ENCODE measurements at regions not wholly inside any gene's neighbourhood (a gene's known extent, or its start where the extent isn't known, plus 50 kb on each side); places are given as distances from the start of the nearest gene placed in this dataset.

DNA sequence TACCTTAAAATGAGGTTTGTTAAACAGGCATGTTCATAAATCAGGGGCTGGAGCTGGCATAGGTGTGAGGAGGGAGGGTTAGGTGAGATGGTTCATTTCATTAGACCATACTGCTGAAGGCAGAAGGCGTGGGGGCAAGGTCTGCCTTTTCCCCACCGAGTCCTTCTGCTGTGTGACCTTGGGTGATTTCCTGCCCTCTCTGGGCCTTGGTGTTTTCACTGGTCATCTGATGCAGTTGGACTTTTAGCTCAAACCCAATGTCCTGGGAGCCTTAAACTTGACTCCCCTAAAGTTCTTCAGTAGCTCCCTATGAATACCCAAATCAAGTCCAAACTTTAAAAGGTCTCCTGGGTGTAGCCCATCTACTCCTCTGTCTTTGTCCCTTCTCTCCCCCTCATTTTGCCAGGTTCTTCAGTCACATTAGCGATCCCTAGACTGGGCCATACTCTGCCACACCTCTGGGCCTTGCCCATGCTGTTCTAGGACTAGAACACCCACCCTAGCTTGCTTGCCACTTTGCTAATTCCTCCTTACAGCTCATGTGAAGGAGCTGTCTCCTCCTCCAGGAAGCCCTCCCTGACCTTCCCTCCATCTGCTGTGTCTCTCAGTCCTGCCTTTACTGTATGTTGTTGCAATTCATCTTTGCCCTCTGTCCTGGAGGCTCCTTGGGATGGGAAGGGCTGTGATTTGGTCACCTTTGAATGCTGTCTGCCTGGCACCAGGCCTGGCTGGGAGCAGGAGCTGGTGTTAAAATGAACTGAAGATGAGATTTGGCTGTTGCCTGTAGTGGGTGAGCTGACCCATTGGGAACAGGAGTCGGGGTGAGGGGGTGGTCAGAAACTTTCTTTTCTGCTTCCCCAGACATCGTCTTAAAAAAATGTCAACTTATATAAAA lies 85.4 kb upstream of the HS6ST1 start:
- no peak overlapping the region for H3K4me3 ChIP-seq (ENCODE audit: insufficient read depth, low read length)
- no peaks in the 10 kb centered on the region for H3K9me3 ChIP-seq (ENCODE audit: low read depth, low read length)
- no peaks in the 10 kb centered on the region for H3K27me3 ChIP-seq (ENCODE audit: insufficient read depth, low read length)
- H2AFZ ChIP-seq (ENCODE audit: low read length), result no peak overlapping the region
- DNase-seq (ENCODE audit: insufficient read length, low spot score, missing footprints), result no peak
- H3K79me2 ChIP-seq (ENCODE audit: insufficient read depth, low read length), result no peaks in the 10 kb centered on the region
- no peak overlapping the region for H3K27ac ChIP-seq (ENCODE audit: low read depth, low read length)
- H3K4me1 ChIP-seq (ENCODE audit: insufficient read depth, low read length), result peaks cover 12% of the 10 kb centered on the region
- no peaks in the 10 kb centered on the region for H4K20me1 ChIP-seq (ENCODE audit: insufficient read depth, low read length)
- no peaks in the 10 kb centered on the region for H3K36me3 ChIP-seq (ENCODE audit: insufficient read depth, low read length)
- no peak overlapping the region for H3K4me2 ChIP-seq (ENCODE audit: insufficient read depth, low read length)
- TF ChIP-seq, protein P1, sequence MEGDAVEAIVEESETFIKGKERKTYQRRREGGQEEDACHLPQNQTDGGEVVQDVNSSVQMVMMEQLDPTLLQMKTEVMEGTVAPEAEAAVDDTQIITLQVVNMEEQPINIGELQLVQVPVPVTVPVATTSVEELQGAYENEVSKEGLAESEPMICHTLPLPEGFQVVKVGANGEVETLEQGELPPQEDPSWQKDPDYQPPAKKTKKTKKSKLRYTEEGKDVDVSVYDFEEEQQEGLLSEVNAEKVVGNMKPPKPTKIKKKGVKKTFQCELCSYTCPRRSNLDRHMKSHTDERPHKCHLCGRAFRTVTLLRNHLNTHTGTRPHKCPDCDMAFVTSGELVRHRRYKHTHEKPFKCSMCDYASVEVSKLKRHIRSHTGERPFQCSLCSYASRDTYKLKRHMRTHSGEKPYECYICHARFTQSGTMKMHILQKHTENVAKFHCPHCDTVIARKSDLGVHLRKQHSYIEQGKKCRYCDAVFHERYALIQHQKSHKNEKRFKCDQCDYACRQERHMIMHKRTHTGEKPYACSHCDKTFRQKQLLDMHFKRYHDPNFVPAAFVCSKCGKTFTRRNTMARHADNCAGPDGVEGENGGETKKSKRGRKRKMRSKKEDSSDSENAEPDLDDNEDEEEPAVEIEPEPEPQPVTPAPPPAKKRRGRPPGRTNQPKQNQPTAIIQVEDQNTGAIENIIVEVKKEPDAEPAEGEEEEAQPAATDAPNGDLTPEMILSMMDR (IDR thresholded peaks at IDR 0.05; ENCODE audit: extremely low read depth, low read depth, low read length), result no peak

DNA sequence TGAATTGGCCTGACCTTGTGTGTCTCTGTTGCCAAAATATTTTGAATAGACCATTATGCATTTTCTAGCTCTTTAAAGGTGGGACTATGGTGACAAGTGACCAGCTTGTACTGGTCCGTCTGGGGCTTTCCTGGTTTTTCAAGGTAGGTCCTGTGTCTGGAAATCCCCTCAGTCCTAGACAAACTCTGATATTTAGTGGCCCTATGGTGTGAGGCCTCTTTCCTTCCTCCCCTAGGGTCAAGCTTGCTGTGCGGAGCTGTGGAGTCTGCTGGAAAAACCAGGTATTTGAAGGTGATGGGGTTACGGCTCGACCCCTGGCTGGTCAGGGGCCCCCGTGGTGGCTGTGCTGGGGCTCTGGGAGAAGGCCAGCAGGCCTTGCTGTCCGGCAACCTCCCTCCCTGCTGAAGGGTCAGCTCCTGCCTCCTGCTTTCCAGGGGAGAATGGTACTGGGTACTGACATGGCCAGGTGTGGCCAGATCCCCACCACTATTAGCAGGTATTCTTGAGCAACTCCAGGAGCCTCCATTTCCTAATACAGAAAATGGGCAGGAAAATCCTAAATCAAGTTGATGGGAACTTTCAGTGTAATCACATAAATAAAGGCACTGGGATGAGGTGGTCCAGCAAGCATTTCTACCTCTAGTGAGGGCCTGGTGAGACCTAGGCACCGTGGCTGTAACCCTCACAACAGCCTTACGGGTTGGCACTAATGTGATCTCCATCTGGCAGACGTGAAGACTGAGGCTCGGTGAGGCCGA lies 86.2 kb upstream of the HS6ST1 start:
- TF ChIP-seq, protein P1 (IDR thresholded peaks at IDR 0.05; ENCODE audit: extremely low read depth, low read depth, low read length), result no peak
- Histone ChIP-seq H3K36me3 (ENCODE audit: insufficient read depth, low read length) (no peaks in the 10 kb centered on the region), H4K20me1 (ENCODE audit: insufficient read depth, low read length) (no peaks in the 10 kb centered on the region), H3K27me3 (ENCODE audit: insufficient read depth, low read length) (no peaks in the 10 kb centered on the region), H3K4me1 (ENCODE audit: insufficient read depth, low read length) (peaks cover 18% of the 10 kb centered on the region), H3K9me3 (ENCODE audit: low read depth, low read length) (no peaks in the 10 kb centered on the region), H3K4me3 (ENCODE audit: insufficient read depth, low read length) (no peak overlapping the region), H3K27ac (ENCODE audit: low read depth, low read length) (no peak overlapping the region), H3K79me2 (ENCODE audit: insufficient read depth, low read length) (no peaks in the 10 kb centered on the region), H2AFZ (ENCODE audit: low read length) (no peak overlapping the region), H3K4me2 (ENCODE audit: insufficient read depth, low read length) (no peak overlapping the region)
- DNase-seq (ENCODE audit: insufficient read length, low spot score, missing footprints), result no peak

DNA sequence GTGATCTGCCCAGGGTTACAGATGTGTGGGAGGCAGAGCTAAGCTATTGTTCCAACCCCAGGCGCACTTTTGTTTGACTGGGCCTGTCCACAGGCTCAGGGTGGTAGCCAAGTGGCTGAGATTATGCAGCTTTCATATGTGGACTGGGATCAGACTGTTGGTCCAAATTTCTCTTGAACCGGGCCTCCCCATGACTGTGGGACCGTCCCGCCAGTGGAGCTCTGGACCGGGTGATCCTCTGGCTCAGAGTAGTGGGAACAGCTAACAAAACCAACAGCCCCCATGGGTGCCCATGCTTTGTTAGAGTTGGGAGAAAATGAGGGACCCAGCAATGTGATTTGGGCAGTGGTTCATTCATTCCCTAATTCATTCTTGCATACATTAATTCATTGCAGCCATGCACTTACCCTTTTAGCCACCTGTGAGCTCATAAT lies 86.8 kb upstream of the HS6ST1 start:
- Histone ChIP-seq H3K4me3 (ENCODE audit: insufficient read depth, low read length) (no peak overlapping the region), H3K4me1 (ENCODE audit: insufficient read depth, low read length) (peaks cover 18% of the 10 kb centered on the region), H3K27ac (ENCODE audit: low read depth, low read length) (no peak overlapping the region), H4K20me1 (ENCODE audit: insufficient read depth, low read length) (no peaks in the 10 kb centered on the region), H2AFZ (ENCODE audit: low read length) (no peak overlapping the region), H3K9me3 (ENCODE audit: low read depth, low read length) (no peaks in the 10 kb centered on the region), H3K27me3 (ENCODE audit: insufficient read depth, low read length) (no peaks in the 10 kb centered on the region), H3K4me2 (ENCODE audit: insufficient read depth, low read length) (no peak overlapping the region), H3K36me3 (ENCODE audit: insufficient read depth, low read length) (no peaks in the 10 kb centered on the region), H3K79me2 (ENCODE audit: insufficient read depth, low read length) (no peaks in the 10 kb centered on the region)
- TF ChIP-seq, protein P1 (IDR thresholded peaks at IDR 0.05; ENCODE audit: extremely low read depth, low read depth, low read length), result no peak
- no peak for DNase-seq (ENCODE audit: insufficient read length, low spot score, missing footprints)
